ENCODE measurements at regions not wholly inside any gene's neighbourhood (a gene's known extent, or its start where the extent isn't known, plus 50 kb on each side); places are given as distances from the start of the nearest gene placed in this dataset.

DNA sequence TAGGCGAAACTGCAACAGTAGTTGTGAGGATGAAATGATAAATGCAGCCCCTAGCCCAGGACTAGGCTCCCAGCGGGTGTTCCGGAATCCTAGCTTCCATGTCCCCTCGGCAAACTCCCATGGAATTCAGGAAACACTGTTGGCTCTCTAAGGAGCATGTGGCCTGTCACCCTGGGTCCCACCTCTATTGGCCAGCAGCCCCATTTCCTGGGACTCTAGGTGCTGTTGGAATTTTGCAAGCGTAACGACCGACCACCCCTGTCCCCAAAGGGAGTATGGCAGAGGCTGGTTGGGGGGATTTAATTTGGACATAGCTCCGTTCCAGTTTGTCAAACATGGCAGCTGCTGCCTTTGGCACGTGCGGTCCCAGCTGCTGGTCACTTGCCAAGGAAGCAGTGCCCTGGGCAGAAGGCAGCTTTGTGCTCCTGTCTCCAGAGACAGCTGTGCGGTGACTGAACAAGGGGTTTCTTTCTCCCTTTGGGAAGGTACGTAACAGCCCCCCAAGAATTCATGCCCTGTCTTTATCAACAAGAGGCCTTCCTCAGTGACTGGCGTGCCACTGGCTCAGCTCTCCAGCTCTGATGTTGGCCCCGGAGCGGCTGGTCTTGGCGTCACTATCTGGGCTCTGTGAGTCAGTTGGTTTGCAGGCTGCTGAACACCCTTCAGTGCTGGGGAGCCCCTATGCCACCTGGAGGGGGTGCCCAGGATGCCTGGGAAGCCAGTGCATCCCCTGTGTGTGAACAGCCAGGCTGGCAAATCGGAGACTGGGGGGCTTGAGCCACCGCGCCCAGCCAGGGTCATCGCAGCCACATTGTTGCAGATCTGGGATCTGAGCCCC lies 235.2 kb upstream of the TNRC6C start:
- DNase-seq: no peak

DNA sequence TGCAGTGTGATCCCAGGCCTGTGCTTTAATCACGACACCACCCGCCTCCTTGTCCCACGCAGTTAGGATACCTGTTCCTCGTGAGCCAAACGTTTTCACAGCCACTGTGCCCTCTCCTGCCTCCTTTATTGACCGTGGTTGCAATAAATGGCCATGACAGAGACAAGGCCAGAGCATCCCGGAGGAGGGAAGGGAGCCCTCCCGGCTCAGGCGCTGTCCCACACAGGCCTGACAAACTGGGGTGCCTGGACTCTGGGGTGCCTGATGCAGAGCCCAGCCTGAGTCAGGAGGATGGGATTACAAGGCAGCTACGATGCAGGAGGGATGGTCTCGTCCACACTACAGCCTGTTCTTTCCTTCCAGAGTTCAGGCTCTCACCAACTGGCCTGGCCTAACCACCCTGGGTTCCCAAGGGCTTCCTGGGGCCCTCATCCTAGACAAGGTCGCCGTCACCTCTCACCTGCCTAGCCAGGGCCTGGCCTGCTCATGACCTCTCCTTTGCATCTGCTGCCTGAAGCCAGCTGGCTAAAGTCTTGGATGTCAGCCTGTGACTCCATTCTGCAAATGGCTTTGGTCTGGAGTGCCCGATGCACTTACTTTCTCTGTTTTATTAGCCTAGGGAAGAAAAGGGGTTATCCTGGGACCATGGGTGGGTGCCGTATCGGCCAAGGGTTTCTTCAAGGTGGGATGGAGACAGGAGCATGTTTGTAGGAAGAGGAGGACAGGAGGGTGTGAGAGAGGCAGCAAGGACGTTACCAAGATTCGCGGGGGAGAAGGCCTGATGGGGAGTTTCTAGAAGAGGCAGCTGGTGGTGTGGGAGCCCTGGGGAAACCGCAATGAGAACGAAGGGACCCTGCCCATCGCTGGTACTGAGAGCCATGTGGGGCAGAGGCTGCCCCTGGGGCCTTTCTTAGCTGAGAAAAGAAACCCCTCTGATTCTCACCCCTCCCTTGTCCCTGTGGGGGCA lies 234.3 kb upstream of the TNRC6C start:
- no peak for DNase-seq

DNA sequence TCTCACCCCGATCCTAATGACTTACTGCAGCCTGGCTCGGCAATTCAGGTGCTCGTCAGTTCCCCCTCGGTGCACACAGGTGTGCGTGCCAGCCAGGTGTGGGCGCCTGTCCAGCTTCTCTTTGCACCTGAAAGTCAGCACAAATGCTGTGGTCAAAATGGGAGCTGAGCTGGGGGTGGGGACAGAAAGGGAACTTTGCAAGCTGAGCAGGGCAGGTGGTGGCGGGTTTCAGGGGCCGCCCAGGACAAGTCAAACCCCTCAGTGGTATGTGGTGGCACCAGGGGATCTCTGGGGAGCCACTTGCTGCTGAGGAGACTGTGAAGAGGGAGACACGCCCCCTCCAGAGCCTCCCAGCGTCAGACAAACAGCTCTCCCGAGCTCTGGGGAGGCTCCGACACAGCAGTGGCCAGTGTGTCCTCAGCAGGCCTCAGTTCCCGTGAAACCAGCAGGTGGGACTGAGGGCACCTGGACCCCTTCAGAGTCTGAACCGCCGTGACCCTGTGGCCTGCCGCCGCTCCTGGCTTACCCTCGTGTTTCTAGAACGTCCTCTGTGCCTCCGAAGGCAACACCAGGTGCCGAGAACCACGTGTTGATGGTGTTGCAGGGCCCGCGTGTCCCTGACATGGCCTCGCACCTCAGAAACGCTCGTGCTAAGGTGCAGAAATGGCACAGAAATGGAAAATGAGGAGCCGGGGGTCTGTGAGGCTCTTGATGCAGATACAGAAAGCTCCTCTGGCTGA lies 233.5 kb upstream of the TNRC6C start:
- DNase-seq: no peak

DNA sequence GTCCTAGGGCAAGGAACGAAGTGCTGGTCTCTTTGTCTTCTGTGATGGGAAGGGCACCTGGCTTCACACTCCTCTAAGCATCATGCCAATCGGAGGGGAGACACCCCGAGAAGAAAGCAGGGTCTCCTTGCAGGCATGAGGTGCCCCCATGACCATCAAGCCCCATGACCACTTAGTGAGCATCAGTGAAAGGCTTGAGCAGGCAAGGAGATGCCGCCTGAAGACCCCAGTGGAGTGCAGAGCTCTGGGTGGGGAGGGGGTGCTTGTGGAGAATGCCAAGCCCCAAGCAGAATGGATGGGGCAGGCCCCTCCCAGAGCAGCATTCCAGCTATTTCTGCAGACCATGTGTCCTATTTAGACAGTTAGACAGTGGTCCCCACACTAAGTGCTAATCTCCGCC lies 232.7 kb upstream of the TNRC6C start:
- no peak for DNase-seq

DNA sequence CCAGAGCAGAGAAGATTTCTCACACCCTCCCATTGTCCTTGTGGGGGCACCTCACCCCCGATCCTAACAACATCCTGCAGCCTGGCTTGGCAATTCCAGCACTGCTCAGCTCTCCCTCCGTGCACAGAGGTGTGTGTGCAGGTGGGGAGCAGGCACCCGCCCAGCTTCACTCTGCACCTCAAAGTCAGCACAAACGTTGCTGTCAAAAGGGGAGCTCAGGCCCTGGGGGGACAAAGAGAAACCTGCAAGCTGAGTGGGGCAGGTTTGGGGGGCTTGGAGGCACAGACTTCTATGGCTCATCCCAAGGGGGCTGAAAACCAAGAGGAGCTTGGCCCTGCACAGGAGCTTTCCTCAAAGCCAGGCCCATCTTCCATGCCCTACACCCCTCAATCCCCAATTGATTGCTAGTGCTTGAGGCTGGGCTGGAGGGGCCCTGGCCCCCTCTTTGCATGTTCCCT lies 231.9 kb upstream of the TNRC6C start:
- no peak for DNase-seq

DNA sequence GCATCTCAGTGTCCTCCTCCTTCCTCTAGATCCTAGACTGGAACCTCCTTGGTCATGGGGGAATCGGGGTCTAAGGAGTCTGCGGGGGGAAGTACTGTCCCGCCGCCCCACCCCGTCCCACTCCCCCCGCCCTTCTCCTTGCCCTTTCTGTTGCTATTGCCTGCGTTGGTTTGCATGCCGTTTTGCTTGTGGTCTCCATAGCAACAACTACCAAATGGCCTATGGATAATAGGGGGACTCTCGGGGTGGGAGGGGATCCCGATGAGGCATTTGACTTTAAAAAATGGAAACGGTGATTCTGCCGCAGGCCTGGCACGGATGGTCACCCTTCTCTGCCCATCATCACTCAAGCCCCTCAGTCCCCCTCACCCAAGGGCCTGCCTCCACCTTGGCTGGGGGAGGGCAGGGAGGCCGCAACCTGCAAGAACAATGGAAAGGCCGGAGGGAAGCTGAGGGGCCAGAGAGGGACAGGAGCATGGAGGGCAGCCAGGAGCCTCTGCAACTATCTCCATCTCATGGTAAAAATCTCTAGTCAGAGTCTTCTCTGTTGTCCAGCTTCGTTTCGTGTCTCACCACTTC lies 231.4 kb upstream of the TNRC6C start:
- DNase-seq: no peak

DNA sequence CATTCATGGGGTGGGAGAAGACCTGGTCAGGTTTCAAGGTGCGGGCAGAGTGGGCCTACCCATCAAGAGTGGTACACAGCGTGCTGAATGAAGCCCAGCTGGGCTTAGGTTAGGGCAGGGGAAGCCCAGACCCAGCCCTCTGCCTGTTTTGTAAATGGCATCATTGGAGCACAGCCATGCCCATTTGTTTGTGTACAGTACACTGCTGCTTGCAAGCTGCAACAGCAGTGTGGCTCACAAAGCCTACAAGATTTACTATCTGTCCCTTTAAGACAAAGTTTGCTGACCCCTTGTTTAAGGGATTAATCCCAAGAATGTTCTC lies 230.1 kb upstream of the TNRC6C start:
- no peak for DNase-seq

DNA sequence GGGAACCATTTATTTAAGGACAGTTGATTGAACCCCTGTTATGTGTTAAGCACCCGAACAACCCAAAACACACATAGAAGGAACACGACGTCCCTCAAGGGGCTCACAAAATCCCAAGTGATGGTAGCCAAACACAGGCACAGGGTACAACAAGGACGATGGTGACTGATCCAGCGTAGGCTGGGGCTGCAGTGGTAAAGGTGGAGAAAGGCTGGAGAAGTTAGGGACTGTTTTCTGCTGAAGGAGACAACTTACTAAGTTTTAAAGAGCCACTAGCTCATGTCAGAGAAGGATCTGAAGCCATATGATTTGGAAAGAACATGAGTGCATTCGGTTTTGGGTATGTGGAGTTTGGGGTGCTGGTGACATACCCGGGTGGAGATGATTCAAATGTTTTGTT lies 229.6 kb upstream of the TNRC6C start:
- DNase-seq: no peak

DNA sequence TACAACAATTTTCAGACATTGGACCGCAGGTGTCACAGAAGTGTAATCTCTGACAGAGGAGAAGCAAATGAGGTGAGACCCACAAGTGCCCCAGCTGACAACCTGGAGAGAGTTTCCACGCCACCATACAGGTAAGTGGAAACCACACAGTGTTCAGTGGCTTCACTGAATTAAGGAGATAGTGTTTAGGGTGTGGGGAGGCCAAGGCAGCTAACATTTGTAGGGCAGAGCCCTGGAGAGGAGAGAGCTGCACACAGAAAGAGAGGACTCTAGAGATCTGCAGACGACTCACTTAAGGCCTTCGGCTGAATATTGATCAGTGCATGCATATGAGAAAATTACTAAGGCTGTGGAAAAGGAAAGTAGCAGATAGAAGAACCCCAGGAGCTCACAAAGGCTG lies 228.9 kb upstream of the TNRC6C start:
- DNase-seq: no peak

DNA sequence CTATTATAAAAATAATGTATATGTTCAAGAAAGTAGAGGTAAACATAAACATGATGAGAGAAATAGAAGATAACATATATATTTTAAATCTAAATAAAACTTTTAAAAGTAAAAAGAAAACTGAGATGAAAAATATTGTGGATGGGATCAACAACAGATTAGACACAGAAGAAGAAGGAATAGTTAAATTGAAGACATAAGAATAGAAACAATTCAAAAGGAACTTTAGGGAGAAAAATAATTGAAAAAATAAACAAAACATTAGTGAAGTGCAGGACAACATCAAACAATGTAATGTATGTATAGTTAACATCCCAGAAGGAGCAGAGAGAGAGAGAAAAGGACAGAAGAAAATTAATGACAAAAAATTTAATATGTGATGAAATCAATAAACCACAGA lies 228.1 kb upstream of the TNRC6C start:
- DNase-seq: no peak

DNA sequence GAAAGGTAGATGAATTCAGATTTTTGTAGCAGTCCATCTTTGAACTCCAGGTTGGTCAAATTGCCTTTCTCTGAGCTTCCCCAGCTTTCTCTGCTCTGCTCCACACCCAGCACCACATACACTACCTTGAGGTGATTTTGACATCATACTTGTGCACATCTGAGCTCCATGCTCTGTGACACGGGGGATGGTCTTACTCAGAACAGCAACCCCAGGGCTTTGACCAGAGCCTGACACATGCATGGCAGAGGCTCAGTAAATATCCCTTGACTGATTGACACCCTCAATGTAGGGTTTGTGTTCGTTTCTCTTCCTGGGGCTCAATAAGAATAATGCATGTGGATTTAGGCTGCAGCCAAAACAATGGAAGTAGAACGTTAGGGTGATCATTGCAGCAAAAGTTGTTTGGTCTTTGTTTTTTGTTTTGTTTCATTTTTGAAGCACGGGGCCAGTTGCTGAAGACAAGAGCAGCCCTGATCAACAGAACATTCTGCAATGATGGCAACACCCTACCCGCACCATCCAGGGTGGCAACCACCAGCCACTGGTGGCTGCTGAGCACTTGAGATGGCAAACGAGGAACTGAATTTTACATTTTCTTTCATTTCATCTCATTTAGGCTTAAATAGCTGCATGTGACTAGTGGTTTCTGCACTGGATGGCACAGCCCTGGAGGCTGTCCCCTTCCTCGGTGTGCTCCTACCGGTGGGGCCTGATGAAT lies 224.8 kb upstream of the TNRC6C start:
- no peak for DNase-seq

DNA sequence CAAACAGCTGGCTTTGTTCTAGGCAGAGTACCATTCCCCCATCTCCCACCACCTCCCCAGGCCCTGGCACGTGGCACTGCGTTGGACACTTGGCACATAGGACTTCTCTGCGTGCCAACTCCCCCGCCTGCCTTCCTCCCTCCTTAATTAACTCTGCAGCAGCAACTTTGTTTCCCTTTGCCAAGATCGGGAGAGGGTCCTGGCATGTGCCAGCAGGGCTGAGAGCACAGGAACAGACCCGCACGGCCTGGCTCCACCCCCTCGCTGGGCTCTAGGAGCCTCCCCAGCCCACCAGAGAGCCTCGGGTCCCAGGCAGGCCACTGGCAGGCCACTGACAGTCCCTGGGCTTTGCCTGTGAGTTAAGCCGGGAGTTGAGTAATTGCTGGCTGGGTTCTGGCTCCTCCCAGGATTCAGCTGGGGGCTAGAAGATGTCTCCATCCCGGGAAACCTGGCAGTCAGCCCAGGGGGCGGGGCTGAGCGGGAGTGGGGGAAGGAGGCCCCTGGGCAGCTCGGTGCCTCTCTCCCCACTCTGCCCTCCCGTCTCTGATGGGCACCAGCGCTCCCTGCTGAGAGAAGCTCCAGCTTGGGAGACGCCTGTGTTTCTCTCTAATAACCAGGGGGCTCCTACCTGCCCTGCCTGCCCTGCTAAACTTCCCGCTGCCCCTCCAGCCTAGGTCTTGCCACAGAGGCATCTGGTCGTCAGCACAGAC lies 224.0 kb upstream of the TNRC6C start:
- no peak for DNase-seq

DNA sequence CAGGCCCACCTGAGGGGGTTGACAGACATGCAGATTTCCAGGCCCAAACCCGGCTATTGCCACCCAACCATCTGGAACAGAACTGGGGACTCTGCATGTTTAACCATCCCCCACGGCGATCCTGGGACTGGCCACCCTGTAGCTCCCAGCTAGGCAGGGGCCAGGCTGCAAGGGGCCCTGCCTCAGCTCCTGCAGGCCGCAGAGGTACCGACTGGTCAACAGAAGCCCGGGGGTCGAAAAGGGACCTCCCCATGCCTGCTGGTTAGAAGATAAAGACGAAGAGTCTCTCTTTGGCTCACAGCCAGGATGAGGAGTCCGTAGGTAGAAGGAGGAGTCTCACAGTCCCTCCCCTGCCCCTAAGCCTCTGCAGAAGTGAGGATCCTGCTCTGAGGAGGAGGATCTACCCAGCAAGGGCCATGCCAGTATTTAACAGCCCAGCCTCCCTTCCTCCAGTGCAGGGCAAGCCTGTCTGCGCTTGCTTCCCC lies 223.4 kb upstream of the TNRC6C start:
- no peak for DNase-seq

DNA sequence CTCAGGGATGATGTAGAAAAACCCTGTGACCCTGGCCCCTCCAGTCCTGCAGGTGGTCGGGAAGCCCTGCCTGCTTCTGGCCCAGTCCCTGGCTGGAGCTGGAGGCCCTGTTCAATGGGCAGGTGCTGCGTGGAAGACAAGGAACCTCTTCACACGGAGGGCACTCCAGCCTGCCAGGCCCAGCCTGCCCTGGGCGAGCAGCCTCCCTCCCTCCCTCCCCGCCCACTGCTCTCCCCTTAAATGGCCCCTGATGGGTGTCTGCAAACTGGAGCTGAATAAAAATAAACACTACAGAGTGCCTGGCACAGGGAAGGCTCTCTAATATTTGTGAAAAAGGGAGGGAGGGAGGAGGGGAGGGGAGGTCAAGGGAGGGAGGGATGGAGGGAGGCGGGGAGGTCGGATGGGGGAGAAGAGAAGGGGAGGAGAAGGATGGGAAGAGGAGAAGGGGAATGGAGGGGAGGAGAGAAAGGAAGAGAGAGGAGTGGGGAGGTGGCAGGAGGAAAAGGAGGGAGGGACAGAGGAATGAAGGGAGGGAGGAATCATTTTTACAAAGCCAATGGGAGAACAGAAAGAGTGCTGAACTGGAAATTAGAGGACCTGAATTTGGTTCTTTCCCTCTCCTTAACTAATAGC lies 222.8 kb upstream of the TNRC6C start:
- no peak for DNase-seq

DNA sequence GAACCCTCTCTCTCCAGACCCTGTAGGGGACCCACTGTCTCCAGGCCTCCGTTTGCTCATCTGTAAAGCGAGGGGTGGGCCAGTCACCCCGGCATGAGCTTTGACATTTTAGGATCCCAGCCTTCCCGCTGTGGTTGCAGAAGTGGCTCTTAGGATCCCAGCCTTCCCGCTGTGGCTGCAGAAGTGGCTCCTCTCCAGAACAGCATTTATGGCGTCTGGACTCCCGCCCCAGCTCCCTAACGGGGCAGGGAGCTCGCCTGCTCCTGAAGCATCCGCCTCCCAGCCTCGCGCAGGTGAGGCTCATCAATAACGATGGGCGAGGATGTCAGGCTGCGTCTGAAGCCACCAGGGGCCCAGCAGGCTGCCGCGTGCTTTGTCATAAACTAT lies 222.3 kb upstream of the TNRC6C start:
- no peak for DNase-seq

DNA sequence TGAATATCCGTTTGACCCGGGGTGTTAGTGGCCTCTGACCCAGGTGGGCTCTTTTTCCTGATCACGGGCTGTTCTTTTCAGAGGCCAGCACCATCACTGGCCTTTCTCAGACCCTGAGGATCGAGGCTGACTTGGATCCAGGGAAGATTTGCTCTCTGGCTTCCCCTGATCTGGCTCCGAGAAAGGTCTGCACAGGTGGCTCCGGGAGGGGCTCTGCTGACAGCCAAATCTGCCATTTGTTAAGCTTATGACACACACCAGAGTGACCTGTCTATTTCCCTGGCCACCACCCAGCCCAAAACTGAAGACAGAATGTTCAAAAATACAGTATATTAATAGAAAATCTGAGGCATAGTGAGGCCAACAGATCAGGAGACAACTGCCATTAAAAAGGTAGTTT lies 221.8 kb upstream of the TNRC6C start:
- DNase-seq: no peak

DNA sequence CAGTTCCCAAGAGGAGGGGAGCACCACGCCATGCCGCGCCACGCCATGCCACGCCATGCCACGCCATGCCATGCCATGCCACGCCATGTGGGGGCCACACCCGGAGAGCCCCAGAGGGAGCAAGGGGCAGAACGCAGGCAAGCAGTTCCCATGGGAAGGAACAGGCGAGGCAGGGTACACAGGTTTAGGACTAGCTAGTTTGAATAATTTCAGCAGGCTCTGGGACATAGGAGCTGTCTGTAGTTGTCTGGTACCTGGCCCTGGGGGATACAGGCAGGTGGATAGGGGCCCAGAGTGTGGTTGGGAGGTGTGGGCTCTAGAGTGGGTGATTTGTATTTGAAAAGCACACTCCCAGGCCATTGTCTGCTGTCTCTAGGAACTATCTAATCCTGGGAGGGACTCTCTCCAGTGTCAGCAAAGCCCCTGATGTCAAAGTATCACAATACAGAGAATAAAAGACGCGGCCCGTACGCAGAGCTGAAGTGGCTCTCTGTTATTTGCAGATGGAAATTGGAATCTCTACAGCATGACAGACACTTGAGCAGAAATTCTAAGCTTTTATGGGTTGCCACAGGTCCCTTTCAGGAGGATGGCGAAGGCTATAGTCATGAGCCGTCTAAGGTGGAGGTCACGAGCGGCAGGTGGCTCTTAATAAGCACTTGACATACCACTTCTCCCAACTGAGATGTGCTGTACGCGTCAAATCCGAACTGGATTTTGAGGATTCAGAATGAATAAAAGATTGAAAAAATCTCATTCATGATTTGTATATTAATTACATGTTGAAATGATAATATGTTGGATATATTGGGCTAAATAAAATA lies 220.8 kb upstream of the TNRC6C start:
- DNase-seq: no peak

DNA sequence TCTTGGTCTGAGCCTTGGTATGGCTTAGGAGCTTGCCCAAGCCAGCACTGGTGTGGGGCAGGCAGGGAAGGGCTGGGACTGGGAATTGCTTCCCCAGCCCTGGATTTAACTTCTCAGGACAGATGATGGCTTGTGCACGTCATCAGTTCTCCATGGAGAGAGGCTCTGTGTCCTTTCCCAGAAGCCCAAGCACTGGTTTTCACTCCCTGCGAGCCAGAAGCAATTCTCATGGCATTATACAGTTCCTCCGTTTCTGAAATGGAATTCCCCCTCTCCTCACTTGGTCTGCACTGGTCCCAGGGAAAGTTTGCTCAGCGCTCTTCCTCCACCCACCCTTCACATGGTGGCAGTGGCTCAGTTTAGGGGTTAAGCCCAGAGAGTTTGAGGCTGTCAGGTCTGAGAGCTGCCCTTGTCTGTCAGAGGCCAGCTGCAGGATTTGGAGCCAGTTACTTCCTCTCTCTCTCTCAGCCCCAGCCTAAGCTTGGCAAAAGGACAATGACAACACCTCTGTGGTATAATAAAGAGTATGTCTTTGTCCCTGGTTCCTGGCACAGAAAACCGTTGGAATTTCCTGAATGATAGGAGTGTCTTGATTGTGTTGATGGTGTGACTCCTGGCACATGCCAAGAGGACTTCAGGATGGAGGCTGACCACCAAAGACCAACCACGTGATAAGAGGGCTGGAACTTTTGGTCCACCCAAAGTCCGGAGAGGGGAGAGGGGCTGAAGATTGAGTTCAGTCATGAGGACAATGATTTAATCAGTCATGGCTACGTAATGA lies 219.6 kb upstream of the TNRC6C start:
- DNase-seq: no peak

DNA sequence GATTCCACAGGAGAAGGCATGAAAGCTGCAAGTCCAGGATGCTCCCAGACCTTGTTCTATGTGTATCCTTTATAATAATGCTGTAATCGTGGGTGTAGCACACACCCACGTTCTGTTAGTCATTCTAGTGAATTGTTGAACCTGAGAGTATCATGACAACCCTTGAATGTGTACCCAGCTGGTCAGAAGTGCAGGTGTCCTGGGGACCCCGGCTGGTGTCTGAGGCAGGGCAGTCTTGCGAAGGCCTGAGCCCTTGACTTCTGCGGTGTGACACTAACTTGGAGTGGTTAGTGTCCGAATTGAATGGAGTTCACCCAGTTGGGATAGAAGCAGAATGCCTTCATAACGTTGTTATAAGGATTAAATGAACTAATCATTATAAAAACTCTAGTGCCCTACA lies 218.0 kb upstream of the TNRC6C start:
- DNase-seq: no peak

Data from 8988T (cell line).